ENCODE measurements at regions not wholly inside any gene's neighbourhood (a gene's known extent, or its start where the extent isn't known, plus 50 kb on each side); places are given as distances from the start of the nearest gene placed in this dataset.
A peak's percentile ranks its signal among the peaks of the same experiment; 100 is the strongest.

DNA sequence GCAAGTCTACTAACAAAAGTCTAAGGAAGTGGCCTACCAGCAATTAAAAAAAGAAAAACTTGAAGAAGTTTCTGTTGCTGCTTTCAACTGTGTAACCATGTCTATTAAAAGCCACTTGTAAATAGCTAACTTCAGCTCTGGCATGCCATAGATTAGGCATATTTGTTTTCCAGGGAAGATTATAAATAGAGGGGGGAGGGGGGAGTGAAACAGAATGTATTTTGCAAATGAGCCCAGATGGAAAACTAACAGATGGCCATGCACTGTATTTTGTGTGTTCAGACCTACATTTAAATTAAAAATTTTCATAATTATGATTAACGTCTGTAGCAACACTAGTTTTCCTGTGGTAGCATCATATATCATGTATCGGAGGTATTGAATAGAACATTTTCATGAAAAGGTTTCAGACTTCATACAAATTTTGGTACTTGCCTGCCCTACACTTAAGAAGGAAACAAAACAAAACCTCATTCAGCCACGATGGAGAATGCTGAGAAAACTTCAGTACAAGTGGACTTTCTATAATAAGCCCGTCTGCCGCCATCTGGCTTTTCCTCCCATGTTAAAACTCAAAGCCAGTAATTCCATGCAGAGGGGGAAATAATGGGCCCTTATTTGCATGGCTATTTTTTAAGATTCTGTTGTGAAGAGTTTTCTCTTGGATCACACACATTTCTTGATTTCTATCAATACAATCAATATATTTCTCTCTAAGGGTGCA is 220.4 kb upstream of the SMARCA2 start:
- Histone ChIP-seq H3K27ac (ENCODE audit: insufficient read depth in 1 of 2, low read depth in 1 of 2, low read length in 2 of 2, poor library complexity in 1 of 2, severe bottlenecking in 2 of 2) (no peak overlapping the region), H3K9me3 (ENCODE audit: control extremely low read depth in 1 of 5, control insufficient read depth in 4 of 5, insufficient read depth in 2 of 5, low read depth in 1 of 5, low read length in 4 of 5) (peaks cover 0 to 1% (median 0%) of the 10 kb centered on the region in 5 experiments), H3K4me1 (ENCODE audit: control extremely low read depth in 1 of 4, control insufficient read depth in 4 of 4, insufficient read depth in 4 of 4, low read length in 3 of 4) (no peaks in the 10 kb centered on the region), H3K27me3 (replicated peaks in 2 of 5; ENCODE audit: control insufficient read depth in 4 of 5, insufficient read depth in 5 of 5, low read length in 4 of 5) (no peaks in the 10 kb centered on the region), H3K4me3 (ENCODE audit: control insufficient read depth in 1 of 7, extremely low read depth in 1 of 7, insufficient read depth in 4 of 7, low read depth in 2 of 7, low read length in 6 of 7) (no peak overlapping the region), H3K36me3 (ENCODE audit: control insufficient read depth in 4 of 4, insufficient read depth in 4 of 4, low read length in 3 of 4) (no peaks in the 10 kb centered on the region)
- POLR2A ChIA-PET = no interaction called here
- CTCF ChIA-PET = no interaction called here
- 100% methylated on average over 2 of the region's 5 CpGs for WGBS (ENCODE audit: insufficient coverage)
- DNase-seq = no peak

DNA sequence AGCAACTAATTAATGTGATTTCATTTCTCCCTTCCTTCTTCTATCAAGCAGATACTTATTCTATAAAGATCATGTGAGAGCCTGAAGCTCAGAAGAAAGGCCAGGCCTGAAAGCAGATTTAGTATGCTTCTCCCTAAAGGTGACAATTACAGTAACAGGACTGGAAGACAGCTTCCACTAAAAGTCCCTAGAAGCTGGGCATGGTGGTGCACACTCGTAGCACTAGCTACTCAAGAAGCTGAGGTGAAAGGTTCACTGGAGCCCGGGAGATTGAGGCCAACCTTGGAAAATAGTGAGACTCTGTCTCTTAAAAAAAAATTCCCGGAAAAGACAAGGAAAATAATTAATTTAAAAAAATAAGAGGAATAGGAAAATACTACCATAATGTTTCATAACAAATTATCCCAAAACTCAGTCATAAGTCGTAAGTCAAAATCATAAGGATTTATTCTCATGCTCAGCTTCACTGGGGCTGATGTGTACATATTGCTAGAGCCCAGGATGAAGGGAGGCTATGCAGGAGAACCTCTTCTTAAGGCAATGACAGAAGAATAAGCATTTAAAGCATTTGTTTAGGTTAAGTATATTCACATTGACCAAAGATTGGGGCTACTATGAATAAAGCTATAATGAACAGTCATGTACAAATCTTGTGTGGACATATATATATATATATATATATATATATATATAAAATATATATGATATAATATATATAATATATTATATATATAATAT is 210.8 kb upstream of the SMARCA2 start:
- Histone ChIP-seq H3K4me3 (ENCODE audit: control insufficient read depth in 1 of 7, extremely low read depth in 1 of 7, insufficient read depth in 4 of 7, low read depth in 2 of 7, low read length in 6 of 7) (no peak overlapping the region), H3K36me3 (ENCODE audit: control insufficient read depth in 4 of 4, insufficient read depth in 4 of 4, low read length in 3 of 4) (no peaks in the 10 kb centered on the region), H3K4me1 (ENCODE audit: control extremely low read depth in 1 of 4, control insufficient read depth in 4 of 4, insufficient read depth in 4 of 4, low read length in 3 of 4) (no peaks in the 10 kb centered on the region), H3K27ac (ENCODE audit: insufficient read depth in 1 of 2, low read depth in 1 of 2, low read length in 2 of 2, poor library complexity in 1 of 2, severe bottlenecking in 2 of 2) (no peak overlapping the region), H3K27me3 (replicated peaks in 2 of 5; ENCODE audit: control insufficient read depth in 4 of 5, insufficient read depth in 5 of 5, low read length in 4 of 5) (no peaks in the 10 kb centered on the region), H3K9me3 (ENCODE audit: control extremely low read depth in 1 of 5, control insufficient read depth in 4 of 5, insufficient read depth in 2 of 5, low read depth in 1 of 5, low read length in 4 of 5) (peaks cover 0 to 1% (median 0%) of the 10 kb centered on the region in 5 experiments)
- ChIA-PET CTCF (no interaction called here), POLR2A (no interaction called here)
- 100% methylated on average over 2 of the region's 4 CpGs for WGBS (ENCODE audit: insufficient coverage)
- peak in 2 of 3 donors; percentile 11 to 20 for DNase-seq

DNA sequence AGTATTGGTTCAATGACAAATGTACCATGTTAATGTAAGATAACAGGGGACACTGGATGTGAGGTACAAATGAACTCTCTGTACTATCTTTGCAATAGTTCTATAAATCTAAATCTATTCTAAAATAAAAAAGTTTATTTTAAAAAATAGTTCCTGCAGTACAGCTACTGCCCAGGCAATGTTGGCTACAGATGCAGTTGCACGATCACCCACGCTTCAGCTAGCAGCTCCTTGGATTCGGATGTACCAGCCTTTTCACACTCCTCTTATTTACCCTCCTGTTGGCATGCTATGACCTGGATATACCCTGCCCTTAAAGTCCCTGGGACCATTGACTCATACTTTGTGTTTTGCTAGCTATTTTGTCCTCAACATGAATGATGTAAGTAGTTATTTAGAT is 185.4 kb upstream of the SMARCA2 start:
- ChIA-PET POLR2A (no interaction called here), CTCF (no interaction called here)
- Histone ChIP-seq H3K4me3 (ENCODE audit: control insufficient read depth in 1 of 7, extremely low read depth in 1 of 7, insufficient read depth in 4 of 7, low read depth in 2 of 7, low read length in 6 of 7) (no peak overlapping the region), H3K4me1 (ENCODE audit: control extremely low read depth in 1 of 4, control insufficient read depth in 4 of 4, insufficient read depth in 4 of 4, low read length in 3 of 4) (no peaks in the 10 kb centered on the region), H3K9me3 (ENCODE audit: control extremely low read depth in 1 of 5, control insufficient read depth in 4 of 5, insufficient read depth in 2 of 5, low read depth in 1 of 5, low read length in 4 of 5) (no peaks in the 10 kb centered on the region), H3K27me3 (replicated peaks in 2 of 5; ENCODE audit: control insufficient read depth in 4 of 5, insufficient read depth in 5 of 5, low read length in 4 of 5) (no peaks in the 10 kb centered on the region), H3K36me3 (ENCODE audit: control insufficient read depth in 4 of 4, insufficient read depth in 4 of 4, low read length in 3 of 4) (no peaks in the 10 kb centered on the region), H3K27ac (ENCODE audit: insufficient read depth in 1 of 2, low read depth in 1 of 2, low read length in 2 of 2, poor library complexity in 1 of 2, severe bottlenecking in 2 of 2) (no peak overlapping the region)
- no peak for DNase-seq
- 100% methylated on average over 1 of the region's 3 CpGs for WGBS (ENCODE audit: insufficient coverage)

DNA sequence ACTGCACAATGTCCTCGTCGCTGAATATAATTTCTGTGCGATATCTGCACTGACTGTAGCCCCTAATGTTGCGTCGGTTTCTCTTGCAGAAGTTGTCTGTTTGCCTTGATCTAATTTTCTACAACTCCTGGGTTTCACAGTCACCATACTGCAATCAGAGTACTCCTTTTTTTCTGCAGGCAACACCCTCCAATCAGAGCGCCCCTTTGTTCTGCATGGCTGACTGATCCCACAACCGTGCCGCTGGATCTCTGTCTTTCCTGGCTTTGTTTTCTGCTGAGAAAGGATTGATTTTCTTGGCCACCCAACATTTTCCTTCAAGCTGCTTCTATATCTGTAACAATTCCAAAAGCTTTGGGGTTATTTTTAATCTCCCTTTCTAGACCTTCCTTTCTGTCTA is 182.2 kb upstream of the SMARCA2 start:
- no peaks in the 10 kb centered on the region for H3K36me3 ChIP-seq (ENCODE audit: control insufficient read depth in 4 of 4, insufficient read depth in 4 of 4, low read length in 3 of 4)
- H3K4me1 ChIP-seq (ENCODE audit: control extremely low read depth in 1 of 4, control insufficient read depth in 4 of 4, insufficient read depth in 4 of 4, low read length in 3 of 4) = no peaks in the 10 kb centered on the region
- no peak overlapping the region for H3K27ac ChIP-seq (ENCODE audit: insufficient read depth in 1 of 2, low read depth in 1 of 2, low read length in 2 of 2, poor library complexity in 1 of 2, severe bottlenecking in 2 of 2)
- 81% methylated on average over 8 of the region's 8 CpGs for WGBS (ENCODE audit: insufficient coverage)
- no peaks in the 10 kb centered on the region for H3K27me3 ChIP-seq (replicated peaks in 2 of 5; ENCODE audit: control insufficient read depth in 4 of 5, insufficient read depth in 5 of 5, low read length in 4 of 5)
- no peak overlapping the region for H3K4me3 ChIP-seq (ENCODE audit: control insufficient read depth in 1 of 7, extremely low read depth in 1 of 7, insufficient read depth in 4 of 7, low read depth in 2 of 7, low read length in 6 of 7)
- DNase-seq = no peak
- POLR2A ChIA-PET = no interaction called here
- no peaks in the 10 kb centered on the region for H3K9me3 ChIP-seq (ENCODE audit: control extremely low read depth in 1 of 5, control insufficient read depth in 4 of 5, insufficient read depth in 2 of 5, low read depth in 1 of 5, low read length in 4 of 5)
- CTCF ChIA-PET = no interaction called here

DNA sequence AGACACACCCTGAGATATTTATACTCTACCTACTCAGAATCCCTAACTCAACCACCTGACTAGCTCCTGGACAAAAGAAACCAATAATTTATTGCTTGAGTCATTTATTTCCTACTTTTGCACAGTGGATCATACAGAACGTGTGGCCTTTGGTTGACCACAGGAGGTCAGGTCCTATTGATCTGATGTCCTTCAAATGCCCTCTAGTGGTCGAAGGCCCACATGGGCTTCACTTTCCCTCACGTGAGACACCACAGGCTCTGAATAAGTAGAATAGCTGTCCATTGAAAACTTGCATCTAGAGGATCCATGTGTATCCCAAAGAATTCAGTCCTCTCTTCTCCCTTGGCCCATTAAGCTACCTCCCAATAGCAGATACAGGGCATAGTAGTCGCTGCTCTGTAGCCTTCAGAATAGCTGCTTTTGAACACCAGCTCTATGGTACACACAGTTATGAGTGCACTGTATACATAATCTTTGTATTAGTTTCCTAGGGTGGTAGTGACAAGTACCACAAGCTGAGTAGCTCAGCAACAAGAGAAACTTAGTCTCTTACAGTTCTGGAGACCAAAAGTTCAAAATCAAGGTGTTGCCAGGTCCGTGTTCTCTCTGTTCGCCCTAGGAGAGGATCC is 177.6 kb upstream of the SMARCA2 start:
- H3K4me1 ChIP-seq (ENCODE audit: control extremely low read depth in 1 of 4, control insufficient read depth in 4 of 4, insufficient read depth in 4 of 4, low read length in 3 of 4) = no peaks in the 10 kb centered on the region
- no peaks in the 10 kb centered on the region for H3K36me3 ChIP-seq (ENCODE audit: control insufficient read depth in 4 of 4, insufficient read depth in 4 of 4, low read length in 3 of 4)
- WGBS (ENCODE audit: insufficient coverage) = 53% methylated on average over 6 of the region's 6 CpGs
- no peak overlapping the region for H3K4me3 ChIP-seq (ENCODE audit: control insufficient read depth in 1 of 7, extremely low read depth in 1 of 7, insufficient read depth in 4 of 7, low read depth in 2 of 7, low read length in 6 of 7)
- no peaks in the 10 kb centered on the region for H3K9me3 ChIP-seq (ENCODE audit: control extremely low read depth in 1 of 5, control insufficient read depth in 4 of 5, insufficient read depth in 2 of 5, low read depth in 1 of 5, low read length in 4 of 5)
- ChIA-PET POLR2A (no interaction called here), CTCF (interaction anchor here (0.6 to 0.7 kb wide), 2 partner anchors 25 to 31 kb away, joined by 3 read pairs; no protein-coding TSS in a partner anchor)
- peak; percentile 2 to 7 (median 4) for DNase-seq
- H3K27me3 ChIP-seq (replicated peaks in 2 of 5; ENCODE audit: control insufficient read depth in 4 of 5, insufficient read depth in 5 of 5, low read length in 4 of 5) = no peaks in the 10 kb centered on the region
- H3K27ac ChIP-seq (ENCODE audit: insufficient read depth in 1 of 2, low read depth in 1 of 2, low read length in 2 of 2, poor library complexity in 1 of 2, severe bottlenecking in 2 of 2) = no peak overlapping the region

DNA sequence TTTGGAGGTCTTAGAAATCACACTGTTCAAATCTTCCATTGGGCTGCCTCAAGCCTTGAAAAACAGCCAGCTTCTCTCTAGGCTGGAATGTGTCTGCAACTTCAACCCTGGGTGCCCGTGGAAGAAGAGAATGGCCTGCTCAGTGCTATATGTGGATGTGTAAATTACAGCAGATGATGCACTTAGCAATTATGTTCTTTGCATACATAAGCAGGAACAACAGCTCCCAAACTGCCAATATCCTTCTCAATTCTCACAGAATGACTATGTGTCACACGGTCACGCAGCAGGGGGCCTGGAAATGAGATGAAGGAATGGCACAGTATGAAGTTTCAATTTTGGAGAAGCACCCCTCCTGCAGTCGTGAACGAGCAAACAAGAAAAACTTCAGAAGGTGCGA is 175.2 kb upstream of the SMARCA2 start:
- no peak for DNase-seq
- no peaks in the 10 kb centered on the region for H3K36me3 ChIP-seq (ENCODE audit: control insufficient read depth in 4 of 4, insufficient read depth in 4 of 4, low read length in 3 of 4)
- H3K9me3 ChIP-seq (ENCODE audit: control extremely low read depth in 1 of 5, control insufficient read depth in 4 of 5, insufficient read depth in 2 of 5, low read depth in 1 of 5, low read length in 4 of 5) = no peaks in the 10 kb centered on the region
- POLR2A ChIA-PET = no interaction called here
- H3K27me3 ChIP-seq (replicated peaks in 2 of 5; ENCODE audit: control insufficient read depth in 4 of 5, insufficient read depth in 5 of 5, low read length in 4 of 5) = peaks cover 0 to 2% (median 2%) of the 10 kb centered on the region in 5 experiments
- WGBS (ENCODE audit: insufficient coverage) = 91% methylated on average over 3 of the region's 6 CpGs
- H3K4me3 ChIP-seq (ENCODE audit: control insufficient read depth in 1 of 7, extremely low read depth in 1 of 7, insufficient read depth in 4 of 7, low read depth in 2 of 7, low read length in 6 of 7) = no peak overlapping the region
- CTCF ChIA-PET = interaction anchor here (0.9 kb wide), 1 partner anchor 24 kb away, joined by 3 read pairs; no protein-coding TSS in a partner anchor
- no peaks in the 10 kb centered on the region for H3K4me1 ChIP-seq (ENCODE audit: control extremely low read depth in 1 of 4, control insufficient read depth in 4 of 4, insufficient read depth in 4 of 4, low read length in 3 of 4)
- no peak overlapping the region for H3K27ac ChIP-seq (ENCODE audit: insufficient read depth in 1 of 2, low read depth in 1 of 2, low read length in 2 of 2, poor library complexity in 1 of 2, severe bottlenecking in 2 of 2)

DNA sequence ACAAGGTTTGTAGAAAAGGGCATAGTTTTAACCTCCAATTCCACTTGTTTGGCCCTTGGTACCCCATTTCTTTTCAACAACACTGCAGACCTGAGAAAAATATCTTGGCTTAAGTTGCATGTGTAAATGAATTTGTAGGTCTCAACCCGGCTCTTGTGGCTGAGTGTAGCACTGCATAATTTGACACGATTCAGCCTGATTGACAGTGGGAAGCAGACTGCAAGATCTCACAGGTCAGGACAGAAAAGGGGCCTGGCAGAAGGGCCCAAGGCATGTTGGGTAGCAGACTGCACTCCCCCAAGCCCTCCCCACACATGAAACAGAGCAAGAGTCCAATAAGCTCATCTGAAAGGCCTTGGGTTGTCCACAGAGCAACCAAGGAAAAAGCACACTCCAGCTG is 169.7 kb upstream of the SMARCA2 start:
- Histone ChIP-seq H3K4me3 (ENCODE audit: control insufficient read depth in 1 of 7, extremely low read depth in 1 of 7, insufficient read depth in 4 of 7, low read depth in 2 of 7, low read length in 6 of 7) (no peak overlapping the region), H3K27me3 (replicated peaks in 2 of 5; ENCODE audit: control insufficient read depth in 4 of 5, insufficient read depth in 5 of 5, low read length in 4 of 5) (peaks cover 0 to 2% (median 2%) of the 10 kb centered on the region in 5 experiments), H3K4me1 (ENCODE audit: control extremely low read depth in 1 of 4, control insufficient read depth in 4 of 4, insufficient read depth in 4 of 4, low read length in 3 of 4) (no peaks in the 10 kb centered on the region), H3K27ac (ENCODE audit: insufficient read depth in 1 of 2, low read depth in 1 of 2, low read length in 2 of 2, poor library complexity in 1 of 2, severe bottlenecking in 2 of 2) (no peak overlapping the region), H3K36me3 (ENCODE audit: control insufficient read depth in 4 of 4, insufficient read depth in 4 of 4, low read length in 3 of 4) (no peaks in the 10 kb centered on the region), H3K9me3 (ENCODE audit: control extremely low read depth in 1 of 5, control insufficient read depth in 4 of 5, insufficient read depth in 2 of 5, low read depth in 1 of 5, low read length in 4 of 5) (no peaks in the 10 kb centered on the region)
- ChIA-PET CTCF (no interaction called here), POLR2A (no interaction called here)
- WGBS (ENCODE audit: insufficient coverage) = 76% methylated on average over 2 of the region's 2 CpGs
- DNase-seq = no peak

Data from common myeloid progenitor, CD34-positive (primary cell).